Lower lobe of right lung (tissue), 2 donors: ENCODE measurements at regions not wholly inside any gene's neighbourhood (a gene's known extent, or its start where the extent isn't known, plus 50 kb on each side); places are given as distances from the start of the nearest gene placed in this dataset.

Experiments used
- ATAC-seq, 2 donors: fragments of 200-7000 bp; cut with Tn5 transposase; one replicate each; pipeline ENCODE4 v1.9.1; 2020 to 2022; ENCODE audit warnings: mild to moderate bottlenecking in 2 of 2, moderate library complexity in 2 of 2
- DNase-seq: peaks from one replicate; pipeline ENCODE4 v3.0.0-alpha.2; 2020
- H3K27ac ChIP-seq: fragments of 200-600 bp; one replicate; pipeline ENCODE4 v1.8.0; 2022
- H3K27me3 ChIP-seq: fragments of 200-600 bp; one replicate; pipeline ENCODE4 v1.8.0; 2022; ENCODE audit warnings: low read depth
- H3K36me3 ChIP-seq: fragments of 200-600 bp; one replicate; pipeline ENCODE4 v1.8.0; 2022; ENCODE audit warnings: mild to moderate bottlenecking
- H3K4me1 ChIP-seq: fragments of 200-600 bp; one replicate; pipeline ENCODE4 v1.8.0; 2022
- H3K4me3 ChIP-seq: fragments of 200-600 bp; one replicate; pipeline ENCODE4 v1.8.0; 2022; ENCODE audit warnings: mild to moderate bottlenecking
- H3K9me3 ChIP-seq: fragments of 200-600 bp; one replicate; pipeline ENCODE4 v1.8.0; 2022
- intact Hi-C: fragments of 100-400 bp; cut with DNase I; formaldehyde crosslinking; loops from one replicate; pipeline ENCODE4 v1.11.0; 2022
- TF ChIP-seq, protein P1 (sequence below): fragments of 200-600 bp; IDR thresholded peaks from one replicate; pipeline ENCODE4 v1.8.0; 2022; ENCODE audit warnings: antibody characterized with exemption, mild to moderate bottlenecking
- donor health status: DM: no; HTN: yes; CAD: no; lungs with severe emphysema.

DNA sequence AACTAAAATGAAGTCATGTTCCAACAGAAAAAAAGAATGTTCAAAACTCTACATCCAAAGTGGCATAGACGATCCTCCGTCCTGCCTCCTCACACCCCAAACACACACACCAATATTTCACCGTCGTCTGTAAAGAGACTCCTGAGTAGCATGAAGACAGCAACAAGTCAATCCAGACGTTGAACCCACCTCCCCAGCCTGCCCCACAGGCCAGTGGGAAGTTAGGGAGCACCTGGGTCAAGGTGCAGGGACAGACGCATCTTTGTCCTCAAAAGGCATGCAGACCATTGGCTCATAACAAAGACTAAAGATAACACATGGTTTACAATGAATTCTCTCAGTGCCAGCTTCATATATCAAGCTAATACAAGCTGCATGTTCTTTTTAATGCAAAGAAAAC, 396.5 kb downstream of the TCERG1L start:
- H3K36me3 ChIP-seq: no peaks in the 10 kb centered on the region
- no peak overlapping the region for H3K27ac ChIP-seq
- no peaks in the 10 kb centered on the region for H3K27me3 ChIP-seq
- TF ChIP-seq, protein P1, sequence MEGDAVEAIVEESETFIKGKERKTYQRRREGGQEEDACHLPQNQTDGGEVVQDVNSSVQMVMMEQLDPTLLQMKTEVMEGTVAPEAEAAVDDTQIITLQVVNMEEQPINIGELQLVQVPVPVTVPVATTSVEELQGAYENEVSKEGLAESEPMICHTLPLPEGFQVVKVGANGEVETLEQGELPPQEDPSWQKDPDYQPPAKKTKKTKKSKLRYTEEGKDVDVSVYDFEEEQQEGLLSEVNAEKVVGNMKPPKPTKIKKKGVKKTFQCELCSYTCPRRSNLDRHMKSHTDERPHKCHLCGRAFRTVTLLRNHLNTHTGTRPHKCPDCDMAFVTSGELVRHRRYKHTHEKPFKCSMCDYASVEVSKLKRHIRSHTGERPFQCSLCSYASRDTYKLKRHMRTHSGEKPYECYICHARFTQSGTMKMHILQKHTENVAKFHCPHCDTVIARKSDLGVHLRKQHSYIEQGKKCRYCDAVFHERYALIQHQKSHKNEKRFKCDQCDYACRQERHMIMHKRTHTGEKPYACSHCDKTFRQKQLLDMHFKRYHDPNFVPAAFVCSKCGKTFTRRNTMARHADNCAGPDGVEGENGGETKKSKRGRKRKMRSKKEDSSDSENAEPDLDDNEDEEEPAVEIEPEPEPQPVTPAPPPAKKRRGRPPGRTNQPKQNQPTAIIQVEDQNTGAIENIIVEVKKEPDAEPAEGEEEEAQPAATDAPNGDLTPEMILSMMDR: no peak
- H3K4me3 ChIP-seq: no peak overlapping the region
- peaks cover 2% of the 10 kb centered on the region for H3K9me3 ChIP-seq
- no peak for ATAC-seq
- no peak for DNase-seq
- intact Hi-C loops: no loop called here
- no peaks in the 10 kb centered on the region for H3K4me1 ChIP-seq

DNA sequence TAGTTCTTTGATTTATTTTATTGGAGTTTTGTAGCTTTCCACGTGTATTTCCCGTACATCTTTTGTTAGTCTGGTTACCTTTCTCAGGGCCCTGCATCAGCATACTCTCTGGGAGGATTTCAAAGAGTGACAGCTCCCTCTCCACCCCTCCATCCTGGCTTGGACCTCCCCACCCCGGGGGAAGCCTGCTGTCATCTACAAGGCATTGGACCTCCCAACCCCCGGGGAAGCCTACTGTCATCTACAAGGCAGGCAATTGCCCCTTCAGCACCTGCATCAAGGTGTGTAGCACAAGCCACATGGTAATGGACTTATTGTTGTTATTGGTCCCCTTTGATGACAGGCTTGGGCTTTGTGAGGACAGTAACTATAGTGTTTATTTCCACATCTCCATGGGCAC, 390.1 kb downstream of the TCERG1L start:
- intact Hi-C loops: no loop called here
- Histone ChIP-seq H3K36me3 (no peaks in the 10 kb centered on the region), H3K4me1 (no peaks in the 10 kb centered on the region), H3K27me3 (peaks cover 7% of the 10 kb centered on the region), H3K27ac (no peak overlapping the region), H3K9me3 (no peaks in the 10 kb centered on the region), H3K4me3 (no peak overlapping the region)
- no peak for ATAC-seq
- TF ChIP-seq, protein P1: no peak
- no peak for DNase-seq

- Histone ChIP-seq H3K27me3 (peaks cover 7% of the 10 kb centered on the region), H3K4me1 (no peaks in the 10 kb centered on the region), H3K4me3 (no peak overlapping the region), H3K27ac (no peak overlapping the region), H3K9me3 (no peaks in the 10 kb centered on the region), H3K36me3 (no peaks in the 10 kb centered on the region)
- intact Hi-C loops: no loop called here
- TF ChIP-seq, protein P1: no peak
- ATAC-seq (no peak), DNase-seq (no peak)
Observed at GRCh38 chr10:130921911-130922440, 389.5 kb downstream of the TCERG1L start.

- Histone ChIP-seq H3K27me3 (peaks cover 7% of the 10 kb centered on the region), H3K36me3 (no peaks in the 10 kb centered on the region), H3K9me3 (no peaks in the 10 kb centered on the region), H3K4me1 (no peaks in the 10 kb centered on the region), H3K27ac (no peak overlapping the region), H3K4me3 (no peak overlapping the region)
- ATAC-seq: no peak
- intact Hi-C loops: no loop called here
- no peak for DNase-seq
- TF ChIP-seq, protein P1: no peak
Observed at GRCh38 chr10:130923596-130923995, 387.9 kb downstream of the TCERG1L start.

- TF ChIP-seq, protein P1: no peak
- Histone ChIP-seq H3K27ac (no peak overlapping the region), H3K36me3 (no peaks in the 10 kb centered on the region), H3K4me1 (no peaks in the 10 kb centered on the region), H3K27me3 (peaks cover 9% of the 10 kb centered on the region), H3K9me3 (no peaks in the 10 kb centered on the region), H3K4me3 (no peak overlapping the region)
- DNase-seq: no peak
- intact Hi-C loops: no loop called here
- ATAC-seq: peak in 1 of 2 donors; percentile 47
Observed at GRCh38 chr10:130924138-130924819, 387.2 kb downstream of the TCERG1L start.
